MCF 10A (cell line): ENCODE measurements at regions not wholly inside any gene's neighbourhood (a gene's known extent, or its start where the extent isn't known, plus 50 kb on each side); places are given as distances from the start of the nearest gene placed in this dataset.

Experiments used
- BruUV-seq: library from RNA; stranded (reverse); fragments of 400-500 nt; replicated peaks from 2 replicates; lab custom pipeline; 2021; lab: Mats Ljungman, UMichigan
- CTCF ChIA-PET: fragments of 300-600 bp; sonication (Branson Sonifier 250); formaldehyde crosslinking; extraction: SDS; loops from one replicate; lab custom pipeline; 2021; ENCODE audit warnings: antibody characterized with exemption, inconsistent platforms; lab: Yijun Ruan, JAX
- POLR2A ChIA-PET: fragments of 300-600, 350-650 bp; sonication (Branson Sonifier 250); formaldehyde crosslinking; extraction: SDS; loops from one replicate; lab custom pipeline; 2020; ENCODE audit warnings: antibody characterized with exemption, inconsistent platforms; lab: Yijun Ruan, JAX
- DNase-seq: peaks from one replicate; pipeline ENCODE4 v3.0.0-alpha.2; 2018; ENCODE audit not compliant: unreplicated experiment
- H3K27ac Mint-ChIP-seq: one replicate; pipeline ENCODE4 v1.8.0; 2022; ENCODE audit warnings: mild to moderate bottlenecking, low read depth, mixed read lengths; ENCODE audit not compliant: unreplicated experiment
- H3K27me3 Mint-ChIP-seq: one replicate; pipeline ENCODE4 v1.8.0; 2022; ENCODE audit warnings: mixed read lengths; ENCODE audit not compliant: insufficient read depth, unreplicated experiment
- H3K36me3 Mint-ChIP-seq: one replicate; pipeline ENCODE4 v1.8.0; 2022; ENCODE audit warnings: mild to moderate bottlenecking, moderate library complexity, mixed read lengths; ENCODE audit not compliant: insufficient read depth, unreplicated experiment
- H3K4me1 Mint-ChIP-seq: one replicate; pipeline ENCODE4 v1.8.0; 2022; ENCODE audit warnings: mixed read lengths; ENCODE audit not compliant: insufficient read depth, unreplicated experiment
- H3K4me3 Mint-ChIP-seq: one replicate; pipeline ENCODE4 v1.8.0; 2022; ENCODE audit warnings: mild to moderate bottlenecking, moderate library complexity, mixed read lengths; ENCODE audit not compliant: unreplicated experiment
- H3K9me3 Mint-ChIP-seq: one replicate; pipeline ENCODE4 v1.8.0; 2022; ENCODE audit warnings: mixed read lengths; ENCODE audit not compliant: unreplicated experiment
- intact Hi-C: fragments of 100-400 bp; cut with micrococcal nuclease; formaldehyde crosslinking; loops from 2 replicates; pipeline ENCODE4 v1.14.1; 2022
- TF ChIP-seq, protein P1 (sequence below): fragments of 200-600 bp; IDR thresholded peaks from one replicate; pipeline ENCODE4 v1.8.0; 2022; ENCODE audit warnings: antibody characterized with exemption, mild to moderate bottlenecking; ENCODE audit not compliant: unreplicated experiment

DNA sequence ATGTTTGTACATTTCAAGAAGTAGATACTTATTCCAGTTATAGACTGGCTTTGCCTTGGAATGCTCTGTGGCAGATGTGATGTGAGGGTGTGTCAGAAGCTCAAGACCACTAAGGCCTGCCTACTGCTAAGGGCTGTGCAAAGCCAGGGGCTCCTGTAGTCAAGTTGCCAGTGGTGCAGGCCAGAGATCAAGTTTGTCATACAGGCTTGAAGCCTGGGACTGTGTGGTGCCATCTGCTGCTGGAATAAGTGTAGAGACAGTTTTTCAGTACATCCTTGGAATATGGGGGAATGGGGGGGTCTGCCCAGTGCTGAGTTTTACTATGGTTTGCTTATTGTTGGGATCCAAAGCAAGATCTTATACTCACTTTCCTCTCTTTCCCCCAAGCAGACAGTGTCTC, 649.9 kb upstream of the FOXG1 start:
- no peaks in the 10 kb centered on the region for H3K36me3 Mint-ChIP-seq
- CTCF ChIA-PET, result interaction anchor here (0.7 to 0.9 kb wide), 2 partner anchors 12 to 74 kb away, joined by 3 read pairs; no protein-coding TSS in a partner anchor
- TF ChIP-seq, protein P1, sequence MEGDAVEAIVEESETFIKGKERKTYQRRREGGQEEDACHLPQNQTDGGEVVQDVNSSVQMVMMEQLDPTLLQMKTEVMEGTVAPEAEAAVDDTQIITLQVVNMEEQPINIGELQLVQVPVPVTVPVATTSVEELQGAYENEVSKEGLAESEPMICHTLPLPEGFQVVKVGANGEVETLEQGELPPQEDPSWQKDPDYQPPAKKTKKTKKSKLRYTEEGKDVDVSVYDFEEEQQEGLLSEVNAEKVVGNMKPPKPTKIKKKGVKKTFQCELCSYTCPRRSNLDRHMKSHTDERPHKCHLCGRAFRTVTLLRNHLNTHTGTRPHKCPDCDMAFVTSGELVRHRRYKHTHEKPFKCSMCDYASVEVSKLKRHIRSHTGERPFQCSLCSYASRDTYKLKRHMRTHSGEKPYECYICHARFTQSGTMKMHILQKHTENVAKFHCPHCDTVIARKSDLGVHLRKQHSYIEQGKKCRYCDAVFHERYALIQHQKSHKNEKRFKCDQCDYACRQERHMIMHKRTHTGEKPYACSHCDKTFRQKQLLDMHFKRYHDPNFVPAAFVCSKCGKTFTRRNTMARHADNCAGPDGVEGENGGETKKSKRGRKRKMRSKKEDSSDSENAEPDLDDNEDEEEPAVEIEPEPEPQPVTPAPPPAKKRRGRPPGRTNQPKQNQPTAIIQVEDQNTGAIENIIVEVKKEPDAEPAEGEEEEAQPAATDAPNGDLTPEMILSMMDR, result no peak
- H3K4me1 Mint-ChIP-seq, result no peaks in the 10 kb centered on the region
- no peak overlapping the region for H3K27ac Mint-ChIP-seq
- BruUV-seq, result no TSS peak
- no peaks in the 10 kb centered on the region for H3K9me3 Mint-ChIP-seq
- no peaks in the 10 kb centered on the region for H3K27me3 Mint-ChIP-seq
- POLR2A ChIA-PET, result no interaction called here
- DNase-seq, result no peak
- intact Hi-C loops, result no loop called here
- H3K4me3 Mint-ChIP-seq, result no peak overlapping the region

DNA sequence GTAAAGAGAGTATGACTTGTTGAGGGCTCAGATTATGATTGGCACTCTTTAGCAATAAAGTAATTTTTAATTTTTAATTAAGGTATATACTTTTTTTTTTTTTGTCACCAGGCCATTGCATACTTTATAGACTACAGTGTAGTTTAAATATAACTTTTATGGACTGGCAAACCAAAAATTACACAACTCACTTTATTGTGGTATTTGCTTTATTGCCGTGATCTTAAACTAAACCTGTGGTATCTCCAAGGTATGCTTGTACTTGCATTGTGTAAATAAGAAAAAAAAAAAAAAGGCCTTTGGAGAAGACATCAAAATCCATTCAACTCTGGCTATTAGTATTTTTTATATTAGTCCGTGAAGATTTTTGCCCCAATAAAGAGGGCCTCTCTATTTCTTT, 646.7 kb upstream of the FOXG1 start:
- H3K27me3 Mint-ChIP-seq, result no peaks in the 10 kb centered on the region
- H3K27ac Mint-ChIP-seq, result no peak overlapping the region
- POLR2A ChIA-PET, result no interaction called here
- no TSS peak for BruUV-seq
- no peaks in the 10 kb centered on the region for H3K9me3 Mint-ChIP-seq
- intact Hi-C loops, result no loop called here
- no peak for DNase-seq
- CTCF ChIA-PET, result no interaction called here
- no peak overlapping the region for H3K4me3 Mint-ChIP-seq
- no peaks in the 10 kb centered on the region for H3K36me3 Mint-ChIP-seq
- TF ChIP-seq, protein P1, result no peak
- H3K4me1 Mint-ChIP-seq, result no peaks in the 10 kb centered on the region

DNA sequence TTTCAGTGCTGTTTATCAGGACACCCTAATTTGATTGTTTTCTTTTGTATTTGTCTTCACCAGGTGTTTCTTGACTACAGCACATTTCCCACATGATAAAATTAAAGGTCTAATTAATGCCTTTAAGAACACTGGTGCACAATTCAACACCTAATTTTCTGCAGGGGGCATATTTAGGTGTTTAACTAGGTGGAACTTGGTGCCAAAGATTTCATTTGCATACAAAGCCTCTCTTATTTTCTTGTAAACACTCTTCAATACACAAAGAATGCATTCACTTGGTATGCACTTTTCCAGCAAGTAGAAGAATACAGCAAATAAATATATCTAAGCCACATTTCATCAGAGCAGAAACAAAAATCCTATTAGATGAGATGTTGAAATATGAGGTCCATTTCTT, 646.2 kb upstream of the FOXG1 start:
- ChIA-PET POLR2A (no interaction called here), CTCF (no interaction called here)
- H3K9me3 Mint-ChIP-seq, result no peaks in the 10 kb centered on the region
- DNase-seq, result no peak
- TF ChIP-seq, protein P1, result no peak
- no peaks in the 10 kb centered on the region for H3K27me3 Mint-ChIP-seq
- H3K27ac Mint-ChIP-seq, result no peak overlapping the region
- intact Hi-C loops, result no loop called here
- H3K36me3 Mint-ChIP-seq, result no peaks in the 10 kb centered on the region
- H3K4me3 Mint-ChIP-seq, result no peak overlapping the region
- BruUV-seq, result no TSS peak
- no peaks in the 10 kb centered on the region for H3K4me1 Mint-ChIP-seq

DNA sequence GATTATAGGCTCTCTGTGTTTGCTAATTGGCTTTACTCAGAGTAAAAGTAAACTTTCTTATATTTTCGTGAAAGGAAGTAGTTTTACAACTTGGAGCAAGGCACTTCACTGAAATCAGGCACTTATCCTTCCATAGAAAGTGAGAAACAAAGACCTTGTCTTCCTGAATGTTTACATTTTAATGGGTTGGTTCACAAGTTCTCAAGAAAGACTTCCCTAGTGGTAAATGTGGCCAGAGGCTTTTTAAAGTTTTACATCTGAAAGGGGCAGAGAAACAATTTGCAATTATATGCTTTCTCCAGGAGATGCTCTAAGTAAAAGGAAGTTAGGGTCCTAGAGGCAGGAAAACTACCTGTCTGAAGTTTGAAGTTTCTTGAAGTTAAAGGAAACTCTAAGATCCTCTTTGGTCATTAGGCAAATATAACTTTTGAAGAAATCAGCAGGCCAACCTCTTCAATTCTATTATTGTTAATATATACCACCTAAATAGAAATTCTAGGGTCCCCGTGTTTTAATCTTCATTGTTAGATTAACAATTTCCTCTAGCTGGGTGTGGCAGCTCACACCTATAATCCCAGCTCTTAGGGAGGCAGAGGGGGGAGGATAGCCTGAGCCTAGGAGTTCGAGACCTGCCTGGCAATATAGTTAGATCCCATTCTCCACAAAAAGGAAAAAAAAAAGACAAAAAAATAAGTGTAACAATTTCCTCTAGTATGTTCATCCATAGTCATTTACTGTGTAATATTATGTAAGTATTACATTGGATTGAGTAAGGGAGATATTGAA, 644.9 kb upstream of the FOXG1 start:
- Mint-ChIP-seq H3K27me3 (no peaks in the 10 kb centered on the region), H3K4me1 (no peaks in the 10 kb centered on the region), H3K4me3 (no peak overlapping the region), H3K36me3 (no peaks in the 10 kb centered on the region), H3K27ac (no peak overlapping the region), H3K9me3 (no peaks in the 10 kb centered on the region)
- ChIA-PET POLR2A (no interaction called here), CTCF (interaction anchor here (1.1 to 1.4 kb wide), 2 partner anchors 9 to 32 kb away, joined by 3 to 4 read pairs; no protein-coding TSS in a partner anchor)
- no peak for DNase-seq
- TF ChIP-seq, protein P1, result no peak
- intact Hi-C loops, result no loop called here
- no TSS peak for BruUV-seq
